ENCODE measurements at regions not wholly inside any gene's neighbourhood (a gene's known extent, or its start where the extent isn't known, plus 50 kb on each side); places are given as distances from the start of the nearest gene placed in this dataset.

GRCh38 chr6:47141963-47142362 lies 99.8 kb upstream of the ADGRF1 start (continued):
- TF ChIP-seq CHD7 (IDR thresholded peaks at IDR 0.05; ENCODE audit: insufficient replicate concordance, low read length) (no peak), POU5F1 (IDR thresholded peaks at IDR 0.05; ENCODE audit: low read depth, low read length) (no peak), SP2 (IDR thresholded peaks at IDR 0.05; ENCODE audit: low read length) (no peak), MAFK (IDR thresholded peaks at IDR 0.05; ENCODE audit: low read depth, low read length) (no peak), KDM5A (IDR thresholded peaks at IDR 0.05; ENCODE audit: low read length) (no peak), KDM4A (IDR thresholded peaks at IDR 0.05; ENCODE audit: low read depth, low read length, severe bottlenecking) (no peak), EP300 (IDR thresholded peaks at IDR 0.05; ENCODE audit: borderline replicate concordance in 1 of 2, low read depth in 2 of 2, low read length in 2 of 2) (no peak), SP4 (IDR thresholded peaks at IDR 0.05; ENCODE audit: low read length) (no peak), TBP (IDR thresholded peaks at IDR 0.05; ENCODE audit: low read depth, low read length) (no peak), USF2 (IDR thresholded peaks at IDR 0.05; ENCODE audit: low read length) (no peak)
